ENCODE measurements at regions not wholly inside any gene's neighbourhood (a gene's known extent, or its start where the extent isn't known, plus 50 kb on each side); places are given as distances from the start of the nearest gene placed in this dataset.
"Not testable (repeated sequence)": the region's sequence is repeated elsewhere in the genome, so short reads cannot be mapped to it uniquely, and the experiment has no call there.

DNA sequence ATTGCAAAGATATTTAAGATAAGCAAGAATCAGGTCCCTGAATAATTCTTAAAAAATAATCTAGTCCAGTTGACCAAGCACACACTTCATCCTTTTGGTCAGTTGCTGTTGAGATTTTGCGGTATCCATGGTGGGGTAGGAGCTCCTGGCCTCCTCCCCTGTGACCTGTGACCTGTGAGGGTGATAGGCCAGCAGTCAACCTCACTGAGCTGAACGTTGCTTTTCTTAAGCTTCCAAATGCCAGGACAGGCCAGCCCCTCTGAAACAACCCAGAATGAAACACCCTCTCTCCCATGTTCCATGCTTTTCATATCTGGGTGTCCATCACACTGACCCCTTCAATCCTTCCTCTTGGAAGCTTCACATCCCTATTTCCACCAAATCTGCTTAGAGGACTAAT, 164.9 kb downstream of the THBS2 start:
- no peak for DNase-seq (ENCODE audit: low read depth)
- TF ChIP-seq, protein P1, sequence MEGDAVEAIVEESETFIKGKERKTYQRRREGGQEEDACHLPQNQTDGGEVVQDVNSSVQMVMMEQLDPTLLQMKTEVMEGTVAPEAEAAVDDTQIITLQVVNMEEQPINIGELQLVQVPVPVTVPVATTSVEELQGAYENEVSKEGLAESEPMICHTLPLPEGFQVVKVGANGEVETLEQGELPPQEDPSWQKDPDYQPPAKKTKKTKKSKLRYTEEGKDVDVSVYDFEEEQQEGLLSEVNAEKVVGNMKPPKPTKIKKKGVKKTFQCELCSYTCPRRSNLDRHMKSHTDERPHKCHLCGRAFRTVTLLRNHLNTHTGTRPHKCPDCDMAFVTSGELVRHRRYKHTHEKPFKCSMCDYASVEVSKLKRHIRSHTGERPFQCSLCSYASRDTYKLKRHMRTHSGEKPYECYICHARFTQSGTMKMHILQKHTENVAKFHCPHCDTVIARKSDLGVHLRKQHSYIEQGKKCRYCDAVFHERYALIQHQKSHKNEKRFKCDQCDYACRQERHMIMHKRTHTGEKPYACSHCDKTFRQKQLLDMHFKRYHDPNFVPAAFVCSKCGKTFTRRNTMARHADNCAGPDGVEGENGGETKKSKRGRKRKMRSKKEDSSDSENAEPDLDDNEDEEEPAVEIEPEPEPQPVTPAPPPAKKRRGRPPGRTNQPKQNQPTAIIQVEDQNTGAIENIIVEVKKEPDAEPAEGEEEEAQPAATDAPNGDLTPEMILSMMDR (conservative IDR thresholded peaks at IDR 0.05; ENCODE audit: low read depth, low read length): no peak
- no peak overlapping the region for H3K4me3 ChIP-seq (ENCODE audit: low read length)

DNA sequence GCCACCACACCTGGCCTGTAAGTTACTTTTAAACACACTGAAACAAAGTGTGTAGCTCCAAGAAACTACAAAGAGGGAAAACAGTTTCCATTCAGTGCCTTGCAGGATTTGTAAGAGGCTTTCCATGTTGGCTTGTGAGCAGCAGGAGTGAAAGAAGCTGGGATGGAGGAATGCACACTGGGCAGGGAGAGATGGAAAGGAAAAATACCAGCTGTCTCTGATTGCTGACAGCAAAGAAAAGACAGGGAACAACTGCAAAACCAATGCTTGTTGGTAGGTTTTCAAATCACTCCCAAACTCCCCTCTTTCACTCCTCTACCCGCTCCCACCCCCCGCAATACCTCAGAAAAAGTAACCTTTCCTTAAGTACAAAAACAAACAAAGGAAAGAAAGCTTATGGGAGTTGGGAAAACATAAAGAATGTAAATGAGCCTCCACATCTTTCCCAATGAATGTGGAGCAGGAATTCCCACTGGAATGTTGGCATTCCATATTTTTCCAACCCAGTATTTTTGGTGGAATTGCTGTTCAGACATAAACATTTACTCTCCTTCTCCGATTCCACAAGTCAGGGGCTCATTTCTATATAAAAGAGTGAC, 166.1 kb downstream of the THBS2 start:
- no peak for DNase-seq (ENCODE audit: low read depth)
- no peak overlapping the region for H3K4me3 ChIP-seq (ENCODE audit: low read length)
- TF ChIP-seq, protein P1 (conservative IDR thresholded peaks at IDR 0.05; ENCODE audit: low read depth, low read length): no peak

DNA sequence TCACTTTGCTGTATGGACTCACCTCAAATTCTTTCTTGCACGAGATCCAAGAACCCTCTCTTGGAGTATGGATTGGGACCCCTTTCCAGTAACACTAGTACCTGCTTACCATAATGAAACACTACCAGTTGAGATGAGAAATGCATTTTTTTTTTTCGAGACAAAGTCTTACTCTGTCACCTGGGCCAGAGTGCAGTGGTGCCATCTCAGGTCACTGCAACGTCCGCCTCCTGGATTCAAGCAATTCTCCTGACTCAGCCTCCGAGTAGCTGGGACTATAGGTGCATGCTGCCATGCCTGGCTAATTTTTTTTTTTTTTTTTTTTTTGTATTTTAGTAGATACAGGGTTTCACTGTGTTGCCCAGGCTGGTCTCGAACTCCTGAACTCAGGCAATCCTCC, 167.0 kb downstream of the THBS2 start:
- DNase-seq (ENCODE audit: low read depth); H3K4me3 ChIP-seq (ENCODE audit: low read length): not testable (repeated sequence)

DNA sequence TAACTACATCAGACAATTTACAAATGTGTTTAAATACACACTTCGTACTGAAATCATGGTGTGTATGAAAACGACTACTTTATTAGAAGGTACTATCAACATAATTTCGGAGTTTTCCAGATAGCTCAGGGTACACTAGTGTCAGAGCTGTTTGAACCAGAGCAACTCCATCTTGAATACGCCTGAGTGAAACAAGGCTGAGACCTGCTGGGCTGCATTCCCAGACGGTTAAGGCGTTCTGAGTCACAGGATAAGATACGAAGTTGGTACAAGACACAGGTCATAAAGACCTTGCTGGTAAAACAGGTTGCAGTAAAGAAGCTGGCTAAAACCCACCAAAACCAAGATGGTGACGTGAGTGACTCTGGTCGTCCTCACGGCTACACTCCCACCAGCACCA, 167.6 kb downstream of the THBS2 start:
- TF ChIP-seq, protein P1 (conservative IDR thresholded peaks at IDR 0.05; ENCODE audit: low read depth, low read length): no peak
- H3K4me3 ChIP-seq (ENCODE audit: low read length): no peak overlapping the region
- no peak for DNase-seq (ENCODE audit: low read depth)

DNA sequence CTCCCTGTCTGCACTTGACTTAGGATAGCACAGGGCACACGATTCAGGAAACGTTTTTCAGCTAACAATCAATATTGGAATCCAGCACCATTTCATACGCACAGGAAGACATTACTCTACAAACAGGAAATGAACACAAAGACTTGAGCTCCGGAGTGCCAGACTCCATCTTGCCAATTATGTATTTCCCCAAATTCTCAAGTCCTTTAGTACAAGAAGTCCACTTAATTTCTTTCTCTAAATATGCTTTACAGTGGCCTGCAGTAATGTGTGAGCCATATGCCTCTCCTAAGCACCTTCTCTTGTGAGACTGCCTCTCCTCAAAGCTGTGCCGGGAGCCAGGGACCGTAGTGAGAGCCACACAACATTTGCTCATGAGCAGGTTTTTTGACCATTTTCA, 168.2 kb downstream of the THBS2 start:
- TF ChIP-seq, protein P1 (conservative IDR thresholded peaks at IDR 0.05; ENCODE audit: low read depth, low read length): no peak
- DNase-seq (ENCODE audit: low read depth): no peak
- no peak overlapping the region for H3K4me3 ChIP-seq (ENCODE audit: low read length)

DNA sequence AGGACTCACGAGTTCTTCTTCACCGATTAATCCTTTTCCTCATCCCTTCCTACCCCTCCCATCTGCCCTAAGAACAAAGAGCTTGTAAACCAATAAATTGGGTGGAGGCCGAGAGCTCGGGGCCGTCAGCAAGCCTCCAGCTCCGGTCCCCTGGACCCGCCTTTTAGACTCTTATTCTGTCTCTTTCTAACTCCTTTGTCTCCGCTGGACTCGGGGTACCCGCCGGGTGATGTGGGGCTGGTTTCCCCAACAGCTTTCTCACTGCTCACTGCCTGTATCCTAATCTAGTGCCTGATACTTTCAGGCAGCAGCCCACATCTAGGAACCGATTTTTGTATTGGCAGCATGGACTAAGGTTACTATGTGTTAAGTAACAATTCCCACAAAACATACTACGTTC, 169.1 kb downstream of the THBS2 start:
- not testable (repeated sequence) for DNase-seq (ENCODE audit: low read depth); H3K4me3 ChIP-seq (ENCODE audit: low read length)

DNA sequence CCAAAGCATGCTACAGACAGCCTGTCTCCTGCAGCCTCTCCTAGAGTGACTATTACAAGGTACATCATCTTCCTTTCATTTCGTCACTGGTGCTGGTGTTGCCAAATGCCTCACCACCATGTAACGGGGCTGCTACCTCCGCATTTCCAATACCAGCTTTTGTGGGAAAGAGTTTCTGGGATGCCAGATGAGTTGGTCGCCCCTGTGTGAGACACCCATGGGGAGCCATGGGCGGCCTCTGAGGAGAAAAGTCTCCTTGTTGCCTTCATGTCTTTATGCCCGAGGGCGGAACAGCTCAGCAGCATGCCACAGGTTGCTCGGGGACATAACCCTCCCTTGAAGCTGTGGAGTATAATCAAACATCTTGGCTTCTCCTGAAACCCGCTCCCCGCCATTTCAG, 169.6 kb downstream of the THBS2 start:
- no peak for DNase-seq (ENCODE audit: low read depth)
- H3K4me3 ChIP-seq (ENCODE audit: low read length): no peak overlapping the region
- TF ChIP-seq, protein P1 (conservative IDR thresholded peaks at IDR 0.05; ENCODE audit: low read depth, low read length): no peak

DNA sequence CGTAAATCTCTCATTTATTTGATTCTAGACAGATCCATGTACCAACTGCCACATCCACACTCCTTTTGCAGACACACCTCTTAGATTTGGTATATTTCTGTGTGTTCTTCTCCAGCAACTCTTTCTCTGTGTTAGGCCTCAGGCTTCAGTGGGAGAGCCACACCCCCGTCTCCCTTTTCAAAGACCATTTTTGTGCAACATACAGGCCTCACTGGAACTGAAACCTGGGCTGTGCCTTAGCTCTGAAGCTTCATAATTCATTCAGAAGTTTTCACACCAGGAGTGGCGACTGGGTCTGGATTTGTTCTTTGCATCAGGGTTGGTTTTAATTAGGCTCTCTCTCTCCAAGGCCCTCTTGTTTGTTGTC, 170.2 kb downstream of the THBS2 start:
- DNase-seq (ENCODE audit: low read depth): no peak
- no peak overlapping the region for H3K4me3 ChIP-seq (ENCODE audit: low read length)
- TF ChIP-seq, protein P1 (conservative IDR thresholded peaks at IDR 0.05; ENCODE audit: low read depth, low read length): no peak

Measured in retinal pigment epithelial cell (primary cell).